ENCODE measurements at regions not wholly inside any gene's neighbourhood (a gene's known extent, or its start where the extent isn't known, plus 50 kb on each side); places are given as distances from the start of the nearest gene placed in this dataset.

DNA sequence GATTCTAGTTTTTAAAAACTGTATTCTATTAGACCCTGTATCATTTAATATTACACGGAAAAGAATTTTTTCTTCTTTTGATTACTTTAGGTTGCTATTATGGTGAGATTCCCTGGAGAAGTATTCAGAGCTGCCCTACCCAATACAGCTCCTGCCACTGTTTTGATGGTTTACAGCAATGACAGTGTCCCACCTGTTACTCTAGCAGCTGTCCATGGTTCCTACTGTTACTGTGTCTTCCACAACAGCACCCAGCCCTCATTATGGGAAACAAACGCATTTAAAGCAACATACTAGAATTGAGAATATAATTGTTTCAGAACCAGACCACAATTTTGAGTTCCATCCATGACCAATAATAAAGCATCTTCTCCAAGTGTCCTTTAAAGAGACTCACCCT lies 450.7 kb downstream of the SHQ1 start:
- H3K27ac ChIP-seq (ENCODE audit: insufficient read length, low read depth, low read length): no peak overlapping the region
- H3K36me3 Mint-ChIP-seq (ENCODE audit: insufficient read depth in 1 of 3, low read depth in 3 of 3): no peaks in the 10 kb centered on the region
- H2BK120ac ChIP-seq (ENCODE audit: low read depth, low read length, poor library complexity, severe bottlenecking): no peak overlapping the region
- H3K9me3 ChIP-seq (ENCODE audit: control insufficient read depth, low read depth, low read length): no peaks in the 10 kb centered on the region
- H3K27me3 ChIP-seq (ENCODE audit: insufficient read depth, low read length): no peaks in the 10 kb centered on the region
- no peaks in the 10 kb centered on the region for H3K23me2 ChIP-seq (ENCODE audit: insufficient read length, low read depth, low read length, poor library complexity, severe bottlenecking)
- no peak overlapping the region for H2BK15ac ChIP-seq (ENCODE audit: low read depth, low read length)
- no peak overlapping the region for H3K18ac ChIP-seq (ENCODE audit: insufficient read length, low read depth, low read length)
- no peak overlapping the region for H3T11ph ChIP-seq (ENCODE audit: low read length)
- H3K23ac ChIP-seq (ENCODE audit: insufficient read length, low read depth, low read length): no peak overlapping the region
- no peak overlapping the region for H3K4ac ChIP-seq (ENCODE audit: low read depth, low read length)
- H4K91ac ChIP-seq (ENCODE audit: insufficient read length, low read depth, low read length): no peak overlapping the region
- no peak overlapping the region for H4K8ac ChIP-seq (replicated peaks; ENCODE audit: insufficient read length, low read depth, low read length)
- no peak overlapping the region; a peak in 1 of 7 replicates for H3K27ac Mint-ChIP-seq
- peaks cover 10% of the 10 kb centered on the region for H3K79me1 ChIP-seq (ENCODE audit: insufficient read depth, low read depth, low read length, poor library complexity, severe bottlenecking)
- peaks cover 59% of the 10 kb centered on the region; the same call in 1 of the 2 replicates for H3K79me2 ChIP-seq (ENCODE audit: insufficient read depth, low read length)
- no peak overlapping the region for H3K9ac ChIP-seq (ENCODE audit: extremely low read depth, insufficient read length, low read length)
- no peak overlapping the region for H3K4me3 Mint-ChIP-seq
- no peak for DNase-seq
- H3K9me3 Mint-ChIP-seq: no peaks in the 10 kb centered on the region
- no peaks in the 10 kb centered on the region for H4K20me1 ChIP-seq (ENCODE audit: control insufficient read depth, insufficient read depth, insufficient read length)
- no CpG with 5 or more reads among the region's 2 CpGs for WGBS (ENCODE audit: extremely low coverage, insufficient read length, low lambda C conversion rate)
- H3K4me1 Mint-ChIP-seq: peaks cover 48 to 67% of the 10 kb centered on the region in 2 experiments
- no peak overlapping the region for H2AFZ ChIP-seq (ENCODE audit: low read length)
- no peaks in the 10 kb centered on the region; the same call in 1 of the 2 replicates for H3K4me1 ChIP-seq (ENCODE audit: insufficient read depth, low read length)
- H2BK5ac ChIP-seq (ENCODE audit: insufficient read length, low read length): no peak overlapping the region
- no peak overlapping the region for H2BK12ac ChIP-seq (ENCODE audit: insufficient read length, low read depth, low read length)
- no peak overlapping the region for H3K14ac ChIP-seq (ENCODE audit: insufficient read depth, low read length)
- no peak overlapping the region for H3K56ac ChIP-seq (ENCODE audit: insufficient read length, low read depth, low read length)
- H3K4me2 ChIP-seq (ENCODE audit: insufficient read depth, insufficient read length, low read length): no peak overlapping the region
- no peak overlapping the region for H2BK20ac ChIP-seq (ENCODE audit: low read depth, low read length, poor library complexity, severe bottlenecking)
- TF ChIP-seq, protein P1, sequence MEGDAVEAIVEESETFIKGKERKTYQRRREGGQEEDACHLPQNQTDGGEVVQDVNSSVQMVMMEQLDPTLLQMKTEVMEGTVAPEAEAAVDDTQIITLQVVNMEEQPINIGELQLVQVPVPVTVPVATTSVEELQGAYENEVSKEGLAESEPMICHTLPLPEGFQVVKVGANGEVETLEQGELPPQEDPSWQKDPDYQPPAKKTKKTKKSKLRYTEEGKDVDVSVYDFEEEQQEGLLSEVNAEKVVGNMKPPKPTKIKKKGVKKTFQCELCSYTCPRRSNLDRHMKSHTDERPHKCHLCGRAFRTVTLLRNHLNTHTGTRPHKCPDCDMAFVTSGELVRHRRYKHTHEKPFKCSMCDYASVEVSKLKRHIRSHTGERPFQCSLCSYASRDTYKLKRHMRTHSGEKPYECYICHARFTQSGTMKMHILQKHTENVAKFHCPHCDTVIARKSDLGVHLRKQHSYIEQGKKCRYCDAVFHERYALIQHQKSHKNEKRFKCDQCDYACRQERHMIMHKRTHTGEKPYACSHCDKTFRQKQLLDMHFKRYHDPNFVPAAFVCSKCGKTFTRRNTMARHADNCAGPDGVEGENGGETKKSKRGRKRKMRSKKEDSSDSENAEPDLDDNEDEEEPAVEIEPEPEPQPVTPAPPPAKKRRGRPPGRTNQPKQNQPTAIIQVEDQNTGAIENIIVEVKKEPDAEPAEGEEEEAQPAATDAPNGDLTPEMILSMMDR (conservative IDR thresholded peaks at IDR 0.05): no peak
- H2AK5ac ChIP-seq (ENCODE audit: insufficient read length, low read length): no peak overlapping the region
- H3K27me3 Mint-ChIP-seq (ENCODE audit: low read depth): no peaks in the 10 kb centered on the region
- no peak overlapping the region for H4K5ac ChIP-seq (ENCODE audit: insufficient read length, low read depth, low read length)

All from H9 (cell line).